ENCODE measurements at regions not wholly inside any gene's neighbourhood (a gene's known extent, or its start where the extent isn't known, plus 50 kb on each side); places are given as distances from the start of the nearest gene placed in this dataset.
"Not testable (repeated sequence)": the region's sequence is repeated elsewhere in the genome, so short reads cannot be mapped to it uniquely, and the experiment has no call there.

DNA sequence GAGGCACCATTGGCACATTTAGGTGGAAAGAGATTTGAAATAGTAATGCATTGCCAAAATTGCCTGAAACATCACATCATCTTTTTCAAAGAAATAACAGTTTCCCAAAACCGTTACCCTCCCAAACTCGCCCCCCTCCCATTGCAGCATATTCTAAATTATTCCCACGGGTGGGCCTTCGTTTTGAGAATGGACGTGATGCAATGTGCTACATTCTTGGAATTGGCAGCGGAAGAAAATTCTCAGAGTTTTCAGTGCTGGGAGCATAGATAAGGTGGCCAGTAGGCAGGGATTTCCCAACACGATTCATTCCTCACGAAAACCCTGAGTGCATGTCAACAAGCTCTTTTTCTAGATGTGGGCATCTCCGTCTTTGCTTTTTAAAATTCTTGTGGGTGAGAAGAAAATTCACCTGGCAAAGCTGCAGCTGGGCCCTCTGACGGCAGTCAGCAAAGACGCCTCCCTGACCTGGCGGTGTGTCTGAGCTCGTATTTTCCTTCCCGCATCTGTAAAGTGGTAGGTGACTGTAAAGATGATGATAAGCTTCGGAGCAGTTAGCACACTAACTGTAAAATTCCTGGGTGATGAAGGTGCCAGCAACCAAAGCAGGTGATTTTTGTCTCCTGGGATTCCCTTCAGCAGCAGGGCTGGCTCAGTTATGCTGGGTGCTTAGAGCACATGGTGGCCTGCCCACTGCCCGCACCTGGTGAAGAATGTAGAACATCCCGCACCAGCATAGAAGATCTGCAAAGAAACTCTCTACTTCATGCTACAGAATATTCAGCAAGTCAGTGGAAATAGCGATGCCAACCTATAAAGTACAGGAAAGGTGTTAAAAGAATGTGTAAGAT is 141.9 kb upstream of the KLF6 start:
- H3K9me3 Mint-ChIP-seq: no peaks in the 10 kb centered on the region
- CTCF ChIA-PET: no interaction called here
- H3K4me1 Mint-ChIP-seq (ENCODE audit: low read depth): peaks cover 4% of the 10 kb centered on the region
- H3K27me3 Mint-ChIP-seq (ENCODE audit: low read depth): no peaks in the 10 kb centered on the region
- no peak for DNase-seq
- intact Hi-C loops (cut with micrococcal nuclease): no loop called here
- no peaks in the 10 kb centered on the region for H3K36me3 Mint-ChIP-seq (ENCODE audit: low read depth)
- H3K4me3 Mint-ChIP-seq: no peak overlapping the region
- peak overlapping the region; percentile 1 for H3K27ac Mint-ChIP-seq

- intact Hi-C loops (cut with micrococcal nuclease): no loop called here
- no peak overlapping the region for H3K27ac Mint-ChIP-seq
- H3K27me3 Mint-ChIP-seq (ENCODE audit: low read depth): no peaks in the 10 kb centered on the region
- no peaks in the 10 kb centered on the region for H3K9me3 Mint-ChIP-seq
- no peak overlapping the region for H3K4me3 Mint-ChIP-seq
- H3K4me1 Mint-ChIP-seq (ENCODE audit: low read depth): peaks cover 4% of the 10 kb centered on the region
- CTCF ChIA-PET: no interaction called here
- no peaks in the 10 kb centered on the region for H3K36me3 Mint-ChIP-seq (ENCODE audit: low read depth)
- DNase-seq: no peak
Observed at GRCh38 chr10:3926258-3926657, 141.2 kb upstream of the KLF6 start.

DNA sequence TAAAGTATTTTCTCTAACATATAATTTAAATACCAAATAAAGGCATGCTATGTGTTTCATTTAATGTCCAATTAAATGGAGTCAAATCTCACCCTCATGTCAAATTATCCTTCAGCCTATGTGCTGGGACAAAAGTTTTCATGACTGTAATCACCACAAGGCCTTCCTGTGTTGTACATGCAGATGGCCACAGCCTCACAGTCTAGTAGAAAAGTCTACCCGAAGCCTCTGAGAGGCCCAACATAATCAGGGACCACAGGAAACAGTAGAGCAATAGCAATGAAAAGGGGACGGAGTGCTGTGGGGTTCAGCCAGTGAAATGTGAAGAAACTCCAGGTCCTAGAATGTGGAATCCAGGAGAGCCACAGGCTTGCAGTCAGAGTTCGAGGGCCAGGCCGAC is 140.2 kb upstream of the KLF6 start:
- Mint-ChIP-seq H3K4me3 (no peak overlapping the region), H3K4me1 (ENCODE audit: low read depth) (peaks cover 4% of the 10 kb centered on the region), H3K27me3 (ENCODE audit: low read depth) (no peaks in the 10 kb centered on the region), H3K36me3 (ENCODE audit: low read depth) (no peaks in the 10 kb centered on the region), H3K27ac (no peak overlapping the region), H3K9me3 (no peaks in the 10 kb centered on the region)
- no peak for DNase-seq
- CTCF ChIA-PET: no interaction called here
- intact Hi-C loops (cut with micrococcal nuclease): no loop called here

- no peaks in the 10 kb centered on the region for H3K36me3 Mint-ChIP-seq (ENCODE audit: low read depth)
- CTCF ChIA-PET: no interaction called here
- no peak overlapping the region for H3K4me3 Mint-ChIP-seq
- H3K27me3 Mint-ChIP-seq (ENCODE audit: low read depth): no peaks in the 10 kb centered on the region
- intact Hi-C loops (cut with micrococcal nuclease): no loop called here
- H3K27ac Mint-ChIP-seq: no peak overlapping the region
- DNase-seq: no peak
- H3K9me3 Mint-ChIP-seq: no peaks in the 10 kb centered on the region
- peaks cover 4% of the 10 kb centered on the region for H3K4me1 Mint-ChIP-seq (ENCODE audit: low read depth)
Observed at GRCh38 chr10:3924344-3924743, 139.3 kb upstream of the KLF6 start.

DNA sequence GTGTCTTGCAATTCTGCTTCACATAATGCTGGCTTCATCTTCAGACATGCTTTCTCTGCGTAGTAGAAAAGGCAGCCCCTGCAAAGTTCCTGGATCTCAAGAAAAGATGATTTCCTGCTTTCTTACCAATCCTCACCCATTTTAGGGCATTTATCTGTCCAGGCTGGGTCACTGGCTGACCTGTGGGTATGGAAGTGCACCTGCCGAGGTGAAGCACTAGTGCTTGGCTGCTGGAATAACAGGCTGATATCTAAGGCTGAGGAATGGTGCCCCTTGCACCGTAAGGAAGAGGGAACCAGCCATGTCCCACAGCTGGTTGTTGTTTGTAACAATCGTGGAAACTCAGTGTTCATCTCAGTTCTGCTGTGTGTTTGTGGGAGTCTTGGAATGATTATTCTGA is 138.0 kb upstream of the KLF6 start:
- intact Hi-C loops (cut with micrococcal nuclease): no loop called here
- H3K27ac Mint-ChIP-seq: no peak overlapping the region
- H3K36me3 Mint-ChIP-seq (ENCODE audit: low read depth): no peaks in the 10 kb centered on the region
- DNase-seq: no peak
- peaks cover 4% of the 10 kb centered on the region for H3K4me1 Mint-ChIP-seq (ENCODE audit: low read depth)
- no peaks in the 10 kb centered on the region for H3K9me3 Mint-ChIP-seq
- CTCF ChIA-PET: no interaction called here
- no peaks in the 10 kb centered on the region for H3K27me3 Mint-ChIP-seq (ENCODE audit: low read depth)
- no peak overlapping the region for H3K4me3 Mint-ChIP-seq

- no peak overlapping the region for H3K27ac Mint-ChIP-seq
- intact Hi-C loops (cut with micrococcal nuclease): no loop called here
Observed at GRCh38 chr10:3919709-3920308, 134.8 kb upstream of the KLF6 start.

GRCh38 chr10:3917392-3917791 is 132.4 kb upstream of the KLF6 start:
- CTCF ChIA-PET; H3K27ac Mint-ChIP-seq; H3K4me3 Mint-ChIP-seq; H3K27me3 Mint-ChIP-seq (ENCODE audit: low read depth); H3K9me3 Mint-ChIP-seq; H3K36me3 Mint-ChIP-seq (ENCODE audit: low read depth); DNase-seq; H3K4me1 Mint-ChIP-seq (ENCODE audit: low read depth); intact Hi-C loops (cut with micrococcal nuclease): not testable (repeated sequence)

More at GRCh38 chr10:3919709-3920308, 134.8 kb upstream of the KLF6 start:
- DNase-seq: no peak
- CTCF ChIA-PET: interaction anchor here (1.3 kb wide), 1 partner anchor 14 kb away, joined by 4 read pairs; no protein-coding TSS in a partner anchor
- H3K9me3 Mint-ChIP-seq: peaks cover 2% of the 10 kb centered on the region
- no peaks in the 10 kb centered on the region for H3K36me3 Mint-ChIP-seq (ENCODE audit: low read depth)
- H3K4me1 Mint-ChIP-seq (ENCODE audit: low read depth): no peaks in the 10 kb centered on the region
- H3K27me3 Mint-ChIP-seq (ENCODE audit: low read depth): no peaks in the 10 kb centered on the region
- H3K4me3 Mint-ChIP-seq: no peak overlapping the region

- Mint-ChIP-seq H3K9me3 (peaks cover 2% of the 10 kb centered on the region), H3K4me3 (no peak overlapping the region), H3K4me1 (ENCODE audit: low read depth) (no peaks in the 10 kb centered on the region), H3K36me3 (ENCODE audit: low read depth) (no peaks in the 10 kb centered on the region), H3K27ac (no peak overlapping the region), H3K27me3 (ENCODE audit: low read depth) (no peaks in the 10 kb centered on the region)
- intact Hi-C loops (cut with micrococcal nuclease): no loop called here
- no peak for DNase-seq
- CTCF ChIA-PET: no interaction called here
Observed at GRCh38 chr10:3914733-3915132, 129.7 kb upstream of the KLF6 start.

- Mint-ChIP-seq H3K4me1 (ENCODE audit: low read depth) (no peaks in the 10 kb centered on the region), H3K36me3 (ENCODE audit: low read depth) (no peaks in the 10 kb centered on the region), H3K27ac (no peak overlapping the region), H3K4me3 (no peak overlapping the region), H3K9me3 (no peaks in the 10 kb centered on the region), H3K27me3 (ENCODE audit: low read depth) (no peaks in the 10 kb centered on the region)
- DNase-seq: no peak
- intact Hi-C loops (cut with micrococcal nuclease): no loop called here
- CTCF ChIA-PET: interaction anchor here (1.1 kb wide), 1 partner anchor 148 kb away, joined by 3 read pairs; no protein-coding TSS in a partner anchor
Observed at GRCh38 chr10:3911713-3912442, 126.9 kb upstream of the KLF6 start.

DNA sequence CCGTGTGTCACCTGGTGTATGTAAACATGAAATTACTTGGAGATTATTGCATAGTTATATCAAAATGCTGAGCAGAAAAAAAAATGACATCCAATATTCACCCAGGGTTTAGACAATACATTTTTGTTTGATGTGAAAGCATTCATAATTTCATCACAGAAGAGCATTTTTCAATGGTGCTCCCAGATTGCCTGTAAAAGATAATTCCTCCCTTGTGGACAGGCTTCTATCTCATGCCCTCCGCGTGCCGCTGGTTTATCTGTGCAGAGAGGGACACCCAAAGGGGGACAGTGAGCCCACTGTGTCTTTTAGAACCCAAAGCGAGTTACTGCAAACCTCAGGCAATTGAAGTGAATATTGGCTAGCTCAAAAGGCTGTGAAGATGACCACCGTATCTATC is 126.2 kb upstream of the KLF6 start:
- CTCF ChIA-PET: no interaction called here
- Mint-ChIP-seq H3K27me3 (ENCODE audit: low read depth) (no peaks in the 10 kb centered on the region), H3K27ac (no peak overlapping the region), H3K4me1 (ENCODE audit: low read depth) (no peaks in the 10 kb centered on the region), H3K9me3 (no peaks in the 10 kb centered on the region), H3K4me3 (no peak overlapping the region), H3K36me3 (ENCODE audit: low read depth) (no peaks in the 10 kb centered on the region)
- no peak for DNase-seq
- intact Hi-C loops (cut with micrococcal nuclease): no loop called here

DNA sequence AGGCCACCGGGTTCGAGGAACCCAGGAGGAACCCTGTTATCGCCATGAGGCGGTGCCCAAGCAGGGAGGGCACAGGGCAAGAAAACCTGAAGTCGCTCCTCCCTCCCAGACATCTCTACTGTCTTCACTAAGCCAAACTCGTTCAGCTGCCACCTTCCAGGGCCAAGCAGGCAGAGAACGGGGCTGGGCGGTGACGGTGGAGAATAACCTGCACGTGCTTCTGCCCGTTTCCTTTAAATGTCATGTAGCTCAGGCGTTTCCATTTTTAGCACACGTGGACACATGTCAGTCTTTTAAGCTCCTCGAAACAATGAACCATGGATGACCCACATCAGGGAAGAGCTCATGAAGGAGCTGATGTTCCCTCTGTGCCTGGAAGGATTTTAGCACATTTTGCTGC is 124.3 kb upstream of the KLF6 start:
- H3K4me1 Mint-ChIP-seq (ENCODE audit: low read depth): no peaks in the 10 kb centered on the region
- CTCF ChIA-PET: no interaction called here

GRCh38 chr10:3908183-3908582 is 123.2 kb upstream of the KLF6 start:
- Mint-ChIP-seq H3K9me3 (no peaks in the 10 kb centered on the region), H3K27ac (no peak overlapping the region), H3K27me3 (ENCODE audit: low read depth) (no peaks in the 10 kb centered on the region), H3K4me1 (ENCODE audit: low read depth) (no peaks in the 10 kb centered on the region), H3K36me3 (ENCODE audit: low read depth) (peaks cover 1% of the 10 kb centered on the region), H3K4me3 (no peak overlapping the region)
- no peak for DNase-seq
- CTCF ChIA-PET: no interaction called here
- intact Hi-C loops (cut with micrococcal nuclease): no loop called here

More for the DNA sequence above, 124.3 kb upstream of the KLF6 start:
- H3K27me3 Mint-ChIP-seq (ENCODE audit: low read depth): no peaks in the 10 kb centered on the region
- H3K4me3 Mint-ChIP-seq: no peak overlapping the region
- peaks cover 1% of the 10 kb centered on the region for H3K36me3 Mint-ChIP-seq (ENCODE audit: low read depth)
- intact Hi-C loops (cut with micrococcal nuclease): no loop called here
- DNase-seq: no peak
- no peak overlapping the region for H3K27ac Mint-ChIP-seq
- H3K9me3 Mint-ChIP-seq: no peaks in the 10 kb centered on the region

DNA sequence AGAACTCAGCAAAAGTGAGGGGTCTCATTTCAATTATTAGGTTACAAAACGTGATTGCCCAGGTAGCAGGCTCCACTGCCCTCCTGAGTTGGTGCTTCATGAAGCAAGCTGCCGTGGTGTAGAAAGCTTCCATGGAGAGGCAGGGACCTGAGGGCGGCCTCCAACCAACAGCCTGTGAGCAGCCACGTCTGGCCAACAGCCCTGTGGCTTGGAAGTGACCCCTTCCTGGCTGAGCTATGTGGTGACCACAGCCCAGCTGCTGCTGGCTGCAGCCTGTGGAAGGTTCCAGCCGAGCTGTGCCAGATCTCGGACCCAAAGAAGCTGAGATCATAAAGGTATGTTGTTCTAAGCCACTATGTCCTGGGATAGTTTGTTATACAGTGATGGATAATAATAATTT is 122.5 kb upstream of the KLF6 start:
- Mint-ChIP-seq H3K4me1 (ENCODE audit: low read depth) (peaks cover 5% of the 10 kb centered on the region), H3K36me3 (ENCODE audit: low read depth) (peaks cover 1% of the 10 kb centered on the region), H3K27ac (no peak overlapping the region), H3K27me3 (ENCODE audit: low read depth) (no peaks in the 10 kb centered on the region), H3K4me3 (no peak overlapping the region), H3K9me3 (no peaks in the 10 kb centered on the region)
- CTCF ChIA-PET: no interaction called here
- DNase-seq: no peak
- intact Hi-C loops (cut with micrococcal nuclease): no loop called here

Data from activated naive CD4-positive, alpha-beta T cell treated with anti-CD3 and anti-CD28 coated beads for 36 hours (primary cell).